Neural progenitor cell (in vitro differentiated cells): ENCODE measurements at regions not wholly inside any gene's neighbourhood (a gene's known extent, or its start where the extent isn't known, plus 50 kb on each side); places are given as distances from the start of the nearest gene placed in this dataset.

Experiments
- DNase-seq: peaks from one replicate; pipeline ENCODE4 v3.0.0-alpha.2; 2016; ENCODE audit warnings: low spot score
- H2AFZ ChIP-seq: fragments of 200-600 bp; sonication (generic); replicated peaks from 2 replicates; pipeline ENCODE4 v1.6.1; 2016; ENCODE audit warnings: antibody characterized with exemption
- H3F3A ChIP-seq: fragments of 200-600 bp; sonication (generic); 2 replicates; pipeline ENCODE4 v1.6.1; 2016; ENCODE audit warnings: antibody characterized with exemption, low read depth
- H3K27ac ChIP-seq: fragments of 200-600 bp; sonication (generic); 2 replicates; pipeline ENCODE4 v1.5.1; 2016; ENCODE audit warnings: mild to moderate bottlenecking
- H3K27me3 ChIP-seq: fragments of 200-600 bp; sonication (generic); 2 replicates; pipeline ENCODE4 v1.6.1; 2016; ENCODE audit warnings: mild to moderate bottlenecking, moderate library complexity
- H3K36me3 ChIP-seq: fragments of 200-600 bp; sonication (generic); 2 replicates; pipeline ENCODE4 v1.5.1; 2016
- H3K4me1 ChIP-seq: fragments of 200-600 bp; sonication (generic); 2 replicates; pipeline ENCODE4 v1.6.1; 2016; ENCODE audit warnings: mixed run types
- H3K4me2 ChIP-seq: fragments of 200-600 bp; sonication (generic); 2 replicates; pipeline ENCODE4 v1.6.1; 2016
- H3K4me3 ChIP-seq: fragments of 200-600 bp; sonication (generic); 2 replicates; pipeline ENCODE4 v1.5.1; 2016
- H3K79me2 ChIP-seq: fragments of 200-600 bp; sonication (generic); 2 replicates; pipeline ENCODE4 v1.6.1; 2016; ENCODE audit warnings: low read depth
- H3K9ac ChIP-seq: fragments of 200-600 bp; sonication (generic); 2 replicates; pipeline ENCODE4 v1.6.1; 2016
- H3K9me3 ChIP-seq: fragments of 200-600 bp; sonication (generic); 2 replicates; pipeline ENCODE4 v1.5.1; 2016; ENCODE audit warnings: low read depth
- H4K20me1 ChIP-seq: fragments of 200-600 bp; sonication (generic); 2 replicates; pipeline ENCODE4 v1.6.1; 2016; ENCODE audit warnings: low read depth
- H3K27ac Mint-ChIP-seq: 3 replicates; pipeline ENCODE4 v1.8.0; 2021; ENCODE audit warnings: mixed read lengths
- H3K27me3 Mint-ChIP-seq: 2 replicates; pipeline ENCODE4 v1.8.0; 2022; ENCODE audit warnings: low read depth, mild to moderate bottlenecking, inconsistent platforms, moderate library complexity, mixed read lengths; ENCODE audit not compliant: insufficient read depth
- H3K36me3 Mint-ChIP-seq: 3 replicates; pipeline ENCODE4 v1.8.0; 2021; ENCODE audit warnings: mixed read lengths
- H3K4me1 Mint-ChIP-seq: 3 replicates; pipeline ENCODE4 v1.8.0; 2021; ENCODE audit warnings: mixed read lengths
- H3K4me3 Mint-ChIP-seq: 3 replicates; pipeline ENCODE4 v1.8.0; 2021; ENCODE audit warnings: mild to moderate bottlenecking, moderate library complexity, mixed read lengths
- H3K9me3 Mint-ChIP-seq: 3 replicates; pipeline ENCODE4 v1.8.0; 2020; ENCODE audit warnings: mixed read lengths
- CTCF ChIP-seq: fragments of 200-600 bp; sonication (generic); IDR thresholded peaks from 2 replicates; pipeline ENCODE4 v1.5.1; 2017; ENCODE audit warnings: antibody characterized with exemption, mild to moderate bottlenecking
- EZH2 ChIP-seq: fragments of 200-600 bp; sonication (generic); IDR thresholded peaks from 2 replicates; pipeline ENCODE4 v1.6.1; 2017; ENCODE audit warnings: antibody characterized with exemption, mild to moderate bottlenecking, moderate library complexity
- EZH2phosphoT487 ChIP-seq: fragments of 200-600 bp; sonication (generic); IDR thresholded peaks from 2 replicates; pipeline ENCODE4 v1.6.1; 2017; ENCODE audit warnings: antibody characterized with exemption

- no peak for TF ChIP-seq EZH2
- no peak for TF ChIP-seq CTCF
- no peak for TF ChIP-seq EZH2phosphoT487
- DNase-seq, result no peak
These were observed 228.5 kb upstream of the C1orf174 start for GRCh38 chr1:4128616-4129015.

GRCh38 chr1:4129693-4130092 lies 229.6 kb upstream of the C1orf174 start:
- H2AFZ ChIP-seq, result no peak overlapping the region
- DNase-seq, result no peak
- peaks cover 11% of the 10 kb centered on the region for H3K4me1 ChIP-seq
- H3K9ac ChIP-seq, result no peak overlapping the region
- H3K27me3 ChIP-seq, result no peaks in the 10 kb centered on the region
- no peak for TF ChIP-seq EZH2
- no peak for TF ChIP-seq CTCF
- TF ChIP-seq EZH2phosphoT487, result no peak
- H3K36me3 ChIP-seq, result no peaks in the 10 kb centered on the region
- Mint-ChIP-seq H3K4me3 (no peak overlapping the region), H3K36me3 (no peaks in the 10 kb centered on the region), H3K27ac (no peak overlapping the region), H3K27me3 (peaks cover 21% of the 10 kb centered on the region), H3K4me1 (peaks cover 12% of the 10 kb centered on the region), H3K9me3 (peaks cover 2% of the 10 kb centered on the region)
- no peaks in the 10 kb centered on the region for H3K9me3 ChIP-seq
- no peak overlapping the region for H3K4me3 ChIP-seq
- no peak overlapping the region for H3K27ac ChIP-seq
- H3K79me2 ChIP-seq, result no peaks in the 10 kb centered on the region
- no peak overlapping the region for H3K4me2 ChIP-seq
- H4K20me1 ChIP-seq, result no peaks in the 10 kb centered on the region
- no peaks in the 10 kb centered on the region for H3F3A ChIP-seq

More at GRCh38 chr1:4128616-4129015, 228.5 kb upstream of the C1orf174 start:
- Histone ChIP-seq H3K27me3 (no peaks in the 10 kb centered on the region), H3K79me2 (no peaks in the 10 kb centered on the region), H2AFZ (no peak overlapping the region), H3K27ac (no peak overlapping the region), H3K4me1 (peaks cover 11% of the 10 kb centered on the region), H3K9ac (no peak overlapping the region), H3K9me3 (no peaks in the 10 kb centered on the region), H3K36me3 (no peaks in the 10 kb centered on the region), H4K20me1 (no peaks in the 10 kb centered on the region), H3K4me2 (no peak overlapping the region), H3K4me3 (no peak overlapping the region), H3F3A (no peaks in the 10 kb centered on the region)
- no peak overlapping the region for H3K4me3 Mint-ChIP-seq
- H3K9me3 Mint-ChIP-seq, result peaks cover 2% of the 10 kb centered on the region
- H3K27me3 Mint-ChIP-seq, result peaks cover 15% of the 10 kb centered on the region
- no peaks in the 10 kb centered on the region for H3K36me3 Mint-ChIP-seq
- H3K27ac Mint-ChIP-seq, result no peak overlapping the region
- peaks cover 12% of the 10 kb centered on the region for H3K4me1 Mint-ChIP-seq

- Histone ChIP-seq H4K20me1 (no peaks in the 10 kb centered on the region), H3K36me3 (no peaks in the 10 kb centered on the region), H3K9ac (no peak overlapping the region), H3K4me3 (no peak overlapping the region), H3K4me1 (peaks cover 11% of the 10 kb centered on the region), H3K27me3 (no peaks in the 10 kb centered on the region), H3K79me2 (no peaks in the 10 kb centered on the region), H3F3A (no peaks in the 10 kb centered on the region), H3K9me3 (no peaks in the 10 kb centered on the region), H2AFZ (no peak overlapping the region), H3K4me2 (no peak overlapping the region), H3K27ac (no peak overlapping the region)
- no peaks in the 10 kb centered on the region for H3K36me3 Mint-ChIP-seq
- H3K27me3 Mint-ChIP-seq, result peaks cover 21% of the 10 kb centered on the region
- peaks cover 2% of the 10 kb centered on the region for H3K9me3 Mint-ChIP-seq
- H3K4me1 Mint-ChIP-seq, result peaks cover 10% of the 10 kb centered on the region
- no peak overlapping the region for H3K4me3 Mint-ChIP-seq
- no peak for TF ChIP-seq EZH2
- no peak for TF ChIP-seq EZH2phosphoT487
- no peak for TF ChIP-seq CTCF
- DNase-seq, result no peak
- no peak overlapping the region for H3K27ac Mint-ChIP-seq
These were observed 230.0 kb upstream of the C1orf174 start for GRCh38 chr1:4130096-4130495.
